H1 (cell line): ENCODE measurements at regions not wholly inside any gene's neighbourhood (a gene's known extent, or its start where the extent isn't known, plus 50 kb on each side); places are given as distances from the start of the nearest gene placed in this dataset.

ENCODE experiments used
- CTCF ChIP-seq, 3 experiments: IDR thresholded peaks; 1 replicate in 2 of 3; 2 replicates in 1 of 3; pipeline versions ENCODE4 v1.5.1 to v1.6.1; 2011; ENCODE audit warnings: low read length in 3 of 3, mild to moderate bottlenecking in 3 of 3, inconsistent platforms in 2 of 3, low read depth in 1 of 3, moderate library complexity in 1 of 3; ENCODE audit not compliant: insufficient read depth in 1 of 3; ENCODE audit errors: control extremely low read depth in 1 of 3
- E2F6 ChIP-seq: IDR thresholded peaks from 2 replicates; pipeline ENCODE4 v1.6.1; 2012; ENCODE audit warnings: inconsistent platforms
- GABPA ChIP-seq: IDR thresholded peaks from 2 replicates; pipeline ENCODE4 v1.6.1; 2011; ENCODE audit warnings: mild to moderate bottlenecking, low read length, moderate library complexity, borderline replicate concordance; ENCODE audit not compliant: insufficient read depth
- NANOG ChIP-seq: IDR thresholded peaks from 2 replicates; pipeline ENCODE4 v1.6.1; 2011; ENCODE audit warnings: low read length, low read depth, mild to moderate bottlenecking, inconsistent platforms; ENCODE audit not compliant: insufficient read depth, poor library complexity, severe bottlenecking
- POLR2A ChIP-seq, 2 experiments: IDR thresholded peaks; 1 replicate in 1 of 2; 2 replicates in 1 of 2; pipeline ENCODE4 v1.6.1; 2011; ENCODE audit warnings: low read depth in 2 of 2, low read length in 2 of 2, mild to moderate bottlenecking in 2 of 2; ENCODE audit errors: control extremely low read depth in 1 of 2
- POLR2AphosphoS5 ChIP-seq: IDR thresholded peaks from 2 replicates; pipeline ENCODE4 v1.6.1; 2011; ENCODE audit warnings: low read depth, low read length
- RBBP5 ChIP-seq: IDR thresholded peaks from 2 replicates; pipeline ENCODE4 v1.7.1; 2012; ENCODE audit warnings: low read depth, mild to moderate bottlenecking, inconsistent platforms, low read length, moderate library complexity, borderline replicate concordance
- RFX5 ChIP-seq: IDR thresholded peaks from 2 replicates; pipeline ENCODE4 v1.6.1; 2011; ENCODE audit warnings: low read depth, low read length, improper control_type of control experiment, borderline replicate concordance

- no peak for TF ChIP-seq NANOG
- no peak for TF ChIP-seq GABPA
- TF ChIP-seq RFX5: no peak
- no peak for TF ChIP-seq POLR2AphosphoS5
- TF ChIP-seq CTCF (IDR thresholded peaks at IDR 0.05; ENCODE audit: control extremely low read depth in 1 of 3, insufficient read depth in 1 of 3, low read depth in 1 of 3, low read length in 3 of 3): no peak
- TF ChIP-seq POLR2A (IDR thresholded peaks at IDR 0.05; ENCODE audit: control extremely low read depth in 1 of 2, low read depth in 2 of 2, low read length in 2 of 2): no peak
- no peak for TF ChIP-seq E2F6
- TF ChIP-seq RBBP5: no peak
These were observed 187.5 kb upstream of the DIO3 start for GRCh38 chr14:101373690-101374295.
